ENCODE measurements at regions not wholly inside any gene's neighbourhood (a gene's known extent, or its start where the extent isn't known, plus 50 kb on each side); places are given as distances from the start of the nearest gene placed in this dataset.

GRCh38 chr18:7288544-7288943 is 57.7 kb downstream of the LRRC30 start:
- Histone ChIP-seq H3K36me3 (no peaks in the 10 kb centered on the region), H3K4me3 (no peak overlapping the region), H3K9me3 (no peaks in the 10 kb centered on the region), H3K4me1 (no peaks in the 10 kb centered on the region), H3K27me3 (no peaks in the 10 kb centered on the region), H3K27ac (no peak overlapping the region)
- intact Hi-C loops (cut with DNase I; ENCODE audit: low total_unique reads) (no loop called here), in situ Hi-C loops (cut with MboI; ENCODE audit: low sequenced_read_pairs in 4 of 4) (no loop called here)
- TF ChIP-seq POLR2A (IDR thresholded peaks at IDR 0.05), result no peak
- TF ChIP-seq CTCF (IDR thresholded peaks at IDR 0.05 in 4 of 5, conservative IDR thresholded peaks at IDR 0.05 in 1 of 5), result no peak
- DNase-seq, result no peak
- ATAC-seq, result no peak

GRCh38 chr18:7290077-7290476 is 59.2 kb downstream of the LRRC30 start:
- ATAC-seq, result no peak
- TF ChIP-seq POLR2A (IDR thresholded peaks at IDR 0.05) (no peak), CTCF (IDR thresholded peaks at IDR 0.05 in 4 of 5, conservative IDR thresholded peaks at IDR 0.05 in 1 of 5) (no peak)
- no peak overlapping the region for H3K4me3 ChIP-seq
- in situ Hi-C loops (cut with MboI; ENCODE audit: low sequenced_read_pairs in 4 of 4), result no loop called here
- H3K36me3 ChIP-seq, result no peaks in the 10 kb centered on the region
- intact Hi-C loops (cut with DNase I; ENCODE audit: low total_unique reads), result no loop called here
- H3K4me1 ChIP-seq, result no peaks in the 10 kb centered on the region
- H3K27ac ChIP-seq, result no peak overlapping the region
- no peaks in the 10 kb centered on the region for H3K27me3 ChIP-seq
- no peak for DNase-seq
- H3K9me3 ChIP-seq, result no peaks in the 10 kb centered on the region

DNA sequence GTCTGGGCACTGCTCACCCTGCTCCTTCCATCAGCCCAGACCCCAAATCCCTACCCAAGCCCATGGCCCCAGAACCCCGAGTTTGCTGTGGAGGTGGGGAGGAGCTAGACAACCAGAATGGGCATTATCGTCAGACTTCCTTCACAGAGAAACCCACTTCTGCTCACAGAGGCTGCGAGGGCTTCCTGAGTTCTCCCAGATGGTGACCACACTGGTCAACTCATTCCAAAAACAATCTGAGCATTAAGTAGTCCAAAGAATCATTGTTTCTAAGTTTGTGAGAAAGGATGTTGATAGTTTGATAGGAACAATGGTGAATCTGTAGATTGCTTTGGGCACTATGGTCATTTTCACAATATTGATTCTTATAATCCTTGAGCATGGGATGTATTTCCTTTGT is 60.2 kb downstream of the LRRC30 start:
- no peak for ATAC-seq
- in situ Hi-C loops (cut with MboI; ENCODE audit: low sequenced_read_pairs in 4 of 4), result no loop called here

DNA sequence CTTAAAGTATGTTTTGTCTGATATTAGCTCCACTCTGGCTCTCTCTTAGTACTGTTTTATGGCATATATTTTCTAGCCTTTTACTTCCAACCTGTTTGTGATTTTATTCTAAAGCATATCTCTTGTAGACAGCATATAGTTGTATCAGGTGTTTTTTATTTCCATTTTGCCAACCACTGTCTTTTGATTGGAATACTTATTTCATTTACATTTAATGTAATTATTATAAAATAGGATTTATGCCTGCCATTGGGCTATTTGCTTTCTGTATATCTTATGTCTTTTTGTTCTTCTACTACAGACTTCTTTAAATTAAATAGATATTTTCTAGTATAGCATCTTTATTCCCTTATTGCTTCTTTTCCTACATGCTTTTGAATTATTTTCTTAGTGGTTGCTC is 67.3 kb downstream of the LRRC30 start:
- Histone ChIP-seq H3K27me3 (no peaks in the 10 kb centered on the region), H3K36me3 (no peaks in the 10 kb centered on the region), H3K9me3 (peaks cover 0 to 9% (median 0%) of the 10 kb centered on the region in 3 donors), H3K4me3 (no peak overlapping the region), H3K4me1 (no peaks in the 10 kb centered on the region), H3K27ac (no peak overlapping the region)
- in situ Hi-C loops (cut with MboI; ENCODE audit: low sequenced_read_pairs in 4 of 4), result no loop called here
- DNase-seq (no peak), ATAC-seq (no peak)
- intact Hi-C loops (cut with DNase I; ENCODE audit: low total_unique reads), result no loop called here
- TF ChIP-seq CTCF (IDR thresholded peaks at IDR 0.05 in 4 of 5, conservative IDR thresholded peaks at IDR 0.05 in 1 of 5) (no peak), POLR2A (IDR thresholded peaks at IDR 0.05) (no peak)

More for the DNA sequence above, 60.2 kb downstream of the LRRC30 start:
- Histone ChIP-seq H3K36me3 (no peaks in the 10 kb centered on the region), H3K4me1 (no peaks in the 10 kb centered on the region), H3K27me3 (no peaks in the 10 kb centered on the region), H3K4me3 (no peak overlapping the region), H3K27ac (no peak overlapping the region), H3K9me3 (no peaks in the 10 kb centered on the region)
- intact Hi-C loops (cut with DNase I; ENCODE audit: low total_unique reads), result no loop called here
- no peak for DNase-seq
- TF ChIP-seq CTCF (IDR thresholded peaks at IDR 0.05 in 4 of 5, conservative IDR thresholded peaks at IDR 0.05 in 1 of 5) (no peak), POLR2A (IDR thresholded peaks at IDR 0.05) (no peak)

GRCh38 chr18:7301094-7301493 is 70.2 kb downstream of the LRRC30 start:
- Histone ChIP-seq H3K27me3 (no peaks in the 10 kb centered on the region), H3K27ac (no peak overlapping the region), H3K4me1 (no peaks in the 10 kb centered on the region), H3K9me3 (peaks cover 0 to 9% (median 0%) of the 10 kb centered on the region in 3 donors), H3K36me3 (no peaks in the 10 kb centered on the region), H3K4me3 (no peak overlapping the region)
- intact Hi-C loops (cut with DNase I; ENCODE audit: low total_unique reads), result no loop called here
- TF ChIP-seq POLR2A (IDR thresholded peaks at IDR 0.05) (no peak), CTCF (IDR thresholded peaks at IDR 0.05 in 4 of 5, conservative IDR thresholded peaks at IDR 0.05 in 1 of 5) (no peak)
- DNase-seq (no peak), ATAC-seq (no peak)
- in situ Hi-C loops (cut with MboI; ENCODE audit: low sequenced_read_pairs in 4 of 4), result no loop called here
